ENCODE measurements at regions not wholly inside any gene's neighbourhood (a gene's known extent, or its start where the extent isn't known, plus 50 kb on each side); places are given as distances from the start of the nearest gene placed in this dataset.

- TF ChIP-seq CTCF (IDR thresholded peaks at IDR 0.05) (no peak), POLR2A (IDR thresholded peaks at IDR 0.05) (no peak)
- no peak for DNase-seq
- H3K27ac ChIP-seq = no peak overlapping the region
- H3K4me1 ChIP-seq = no peaks in the 10 kb centered on the region
- no peaks in the 10 kb centered on the region for H3K36me3 ChIP-seq
- H3K4me3 ChIP-seq = no peak overlapping the region
- H3K9me3 ChIP-seq = no peaks in the 10 kb centered on the region
- H3K27me3 ChIP-seq = no peaks in the 10 kb centered on the region
- intact Hi-C loops (cut with DNase I; ENCODE audit: low total_unique reads) = no loop called here
Observed at GRCh38 chr7:91446819-91447218, 182.6 kb downstream of the FZD1 start.

GRCh38 chr7:91455411-91455810 is 191.2 kb downstream of the FZD1 start:
- Histone ChIP-seq H3K27me3 (no peaks in the 10 kb centered on the region), H3K36me3 (no peaks in the 10 kb centered on the region), H3K9me3 (peaks cover 0 to 2% of the 10 kb centered on the region in 2 donors), H3K4me3 (no peak overlapping the region), H3K27ac (no peak overlapping the region), H3K4me1 (no peaks in the 10 kb centered on the region)
- intact Hi-C loops (cut with DNase I; ENCODE audit: low total_unique reads) = no loop called here
- no peak for TF ChIP-seq POLR2A (IDR thresholded peaks at IDR 0.05)
- DNase-seq = no peak

- intact Hi-C loops (cut with DNase I; ENCODE audit: low total_unique reads) = no loop called here
- DNase-seq = no peak
- no peaks in the 10 kb centered on the region for H3K36me3 ChIP-seq
- H3K4me1 ChIP-seq = no peaks in the 10 kb centered on the region
- H3K4me3 ChIP-seq = no peak overlapping the region
- TF ChIP-seq POLR2A (IDR thresholded peaks at IDR 0.05) (no peak), CTCF (IDR thresholded peaks at IDR 0.05) (no peak)
- H3K27ac ChIP-seq = no peak overlapping the region
- H3K27me3 ChIP-seq = no peaks in the 10 kb centered on the region
- peaks cover 0 to 2% of the 10 kb centered on the region in 2 donors for H3K9me3 ChIP-seq
Observed at GRCh38 chr7:91457208-91457607, 193.0 kb downstream of the FZD1 start.

GRCh38 chr7:91459539-91459938 is 195.3 kb downstream of the FZD1 start:
- TF ChIP-seq POLR2A (IDR thresholded peaks at IDR 0.05) = no peak
- H3K27me3 ChIP-seq = no peaks in the 10 kb centered on the region
- no peaks in the 10 kb centered on the region for H3K4me1 ChIP-seq
- no peaks in the 10 kb centered on the region for H3K36me3 ChIP-seq
- intact Hi-C loops (cut with DNase I; ENCODE audit: low total_unique reads) = no loop called here
- H3K27ac ChIP-seq = no peak overlapping the region
- DNase-seq = no peak
- no peak overlapping the region for H3K4me3 ChIP-seq
- peaks cover 0 to 2% of the 10 kb centered on the region in 2 donors for H3K9me3 ChIP-seq

- Histone ChIP-seq H3K9me3 (no peaks in the 10 kb centered on the region), H3K36me3 (no peaks in the 10 kb centered on the region), H3K4me3 (no peak overlapping the region), H3K4me1 (no peaks in the 10 kb centered on the region), H3K27me3 (no peaks in the 10 kb centered on the region), H3K27ac (no peak overlapping the region)
- intact Hi-C loops (cut with DNase I; ENCODE audit: low total_unique reads) = no loop called here
- no peak for DNase-seq
- TF ChIP-seq CTCF (IDR thresholded peaks at IDR 0.05) (no peak), POLR2A (IDR thresholded peaks at IDR 0.05) (no peak)
Observed at GRCh38 chr7:91462316-91462715, 198.1 kb downstream of the FZD1 start.

GRCh38 chr7:91463330-91463729 is 199.1 kb downstream of the FZD1 start:
- Histone ChIP-seq H3K4me3 (no peak overlapping the region), H3K36me3 (no peaks in the 10 kb centered on the region), H3K27ac (no peak overlapping the region), H3K4me1 (no peaks in the 10 kb centered on the region), H3K9me3 (no peaks in the 10 kb centered on the region), H3K27me3 (no peaks in the 10 kb centered on the region)
- TF ChIP-seq CTCF (IDR thresholded peaks at IDR 0.05) = no peak
- no peak for TF ChIP-seq POLR2A (IDR thresholded peaks at IDR 0.05)
- intact Hi-C loops (cut with DNase I; ENCODE audit: low total_unique reads) = no loop called here
- no peak for DNase-seq
